H1 (cell line): ENCODE measurements at regions not wholly inside any gene's neighbourhood (a gene's known extent, or its start where the extent isn't known, plus 50 kb on each side); places are given as distances from the start of the nearest gene placed in this dataset.

Source experiments
- CTCF ChIA-PET: fragments of 300-600 bp; sonication (Branson Sonifier 250); formaldehyde crosslinking; loops from one replicate; lab custom pipeline; 2021; ENCODE audit not compliant: partially characterized antibody; lab: Charles Lee
- POLR2A ChIA-PET: fragments of 300-600 bp; sonication (Branson Sonifier 250); formaldehyde crosslinking; loops from one replicate; lab custom pipeline; 2021; ENCODE audit warnings: inconsistent platforms; ENCODE audit not compliant: partially characterized antibody; lab: Charles Lee
- DNase-seq, 2 experiments: peaks; one replicate each; pipeline versions ENCODE4 v3.0.0 to v3.0.0-alpha.2; 2010 to 2022; ENCODE audit warnings: low spot score in 2 of 2, low read depth in 1 of 2, mixed read lengths in 1 of 2
- FAIRE-seq: peaks from 2 replicates; lab custom pipeline; 2011; peaks lifted over from hg19 to GRCh38; lab: Jason Lieb, UNC
- H2AFZ ChIP-seq: 2 replicates; pipeline ENCODE4 v1.8.1; 2012; ENCODE audit warnings: low read length, inconsistent platforms
- H2AK5ac ChIP-seq: 2 replicates; pipeline ENCODE4 v1.6.1; 2013; ENCODE audit warnings: low read depth, low read length
- H2BK120ac ChIP-seq: replicated peaks from 2 replicates; pipeline ENCODE3; 2013; ENCODE audit warnings: low read depth, low read length, inconsistent platforms
- H2BK12ac ChIP-seq: 2 replicates; pipeline ENCODE4 v1.6.1; 2013; ENCODE audit warnings: low read depth, low read length
- H2BK15ac ChIP-seq: 2 replicates; pipeline ENCODE4 v1.6.1; 2013; ENCODE audit warnings: low read length
- H2BK20ac ChIP-seq: 2 replicates; pipeline ENCODE4 v1.6.1; 2013; ENCODE audit warnings: low read length
- H2BK5ac ChIP-seq: 2 replicates; pipeline ENCODE4 v1.6.1; 2013; ENCODE audit warnings: low read depth, low read length
- H3K14ac ChIP-seq: 2 replicates; pipeline ENCODE4 v1.6.1; 2013; ENCODE audit warnings: inconsistent platforms; ENCODE audit not compliant: insufficient read length
- H3K18ac ChIP-seq: 2 replicates; pipeline ENCODE4 v1.6.1; 2013; ENCODE audit warnings: low read length; ENCODE audit errors: extremely low read depth
- H3K23ac ChIP-seq: 2 replicates; pipeline ENCODE4 v1.6.1; 2013; ENCODE audit warnings: inconsistent platforms; ENCODE audit not compliant: insufficient read length
- H3K23me2 ChIP-seq: 2 replicates; pipeline ENCODE4 v1.6.1; 2013; ENCODE audit warnings: low read depth, low read length
- H3K27ac ChIP-seq: 2 replicates; pipeline ENCODE4 v1.6.1; 2011; ENCODE audit warnings: low read depth, low read length, inconsistent platforms
- H3K27me3 ChIP-seq, 4 experiments: replicated peaks in 1 of 4; 1 replicate in 1 of 4; 2 replicates in 3 of 4; pipeline versions ENCODE4 v1.6.1 to v1.8.1; 2011 to 2013; ENCODE audit warnings: low read length in 3 of 4, mild to moderate bottlenecking in 3 of 4, inconsistent platforms in 2 of 4, mixed read lengths in 2 of 4, moderate library complexity in 1 of 4; ENCODE audit not compliant: control insufficient read depth in 3 of 4, insufficient read depth in 3 of 4; ENCODE audit errors: extremely low read depth in 1 of 4
- H3K36me3 ChIP-seq, 4 experiments: 2 replicates each; pipeline versions ENCODE4 v1.6.1 to v1.8.1; 2011 to 2013; ENCODE audit warnings: mild to moderate bottlenecking in 4 of 4, low read length in 3 of 4, moderate library complexity in 2 of 4, control low read depth in 1 of 4, inconsistent platforms in 1 of 4; ENCODE audit not compliant: insufficient read depth in 4 of 4, control insufficient read depth in 2 of 4
- H3K4ac ChIP-seq: replicated peaks from 2 replicates; pipeline ENCODE3; 2013; ENCODE audit warnings: low read length, low read depth, mixed read lengths, inconsistent platforms; ENCODE audit not compliant: insufficient read length
- H3K4me1 ChIP-seq, 4 experiments: replicated peaks in 1 of 4; 1 replicate in 1 of 4; 2 replicates in 3 of 4; pipeline versions ENCODE4 v1.6.1 to v1.8.1; 2011 to 2013; ENCODE audit warnings: low read length in 3 of 4, inconsistent platforms in 2 of 4, mixed read lengths in 1 of 4; ENCODE audit not compliant: insufficient read depth in 4 of 4, control insufficient read depth in 3 of 4
- H3K4me2 ChIP-seq, 2 experiments: 2 replicates each; pipeline versions ENCODE4 v1.6.1 to v1.8.1; 2011 to 2013; ENCODE audit warnings: low read depth in 2 of 2, low read length in 2 of 2, control low read depth in 1 of 2, inconsistent platforms in 1 of 2, mild to moderate bottlenecking in 1 of 2; ENCODE audit not compliant: insufficient read depth in 1 of 2
- H3K4me3 ChIP-seq, 4 experiments: fragments of 200-600, 300-600 bp in 1 of 4; sonication (generic), shearing (Covaris generic), sonication (Bioruptor Twin) in 1 of 4; 2 replicates each; pipeline versions ENCODE4 v1.5.1 to v1.8.1; 2011 to 2016; ENCODE audit warnings: low read length in 4 of 4, low read depth in 3 of 4, control low read depth in 2 of 4, inconsistent platforms in 2 of 4, mild to moderate bottlenecking in 2 of 4, mixed read lengths in 1 of 4, moderate library complexity in 1 of 4; ENCODE audit not compliant: insufficient read depth in 2 of 4; ENCODE audit errors: extremely low read depth in 1 of 4
- H3K56ac ChIP-seq: replicated peaks from 2 replicates; pipeline ENCODE3; 2013; ENCODE audit warnings: low read depth, mild to moderate bottlenecking, mixed read lengths, low read length, inconsistent platforms; ENCODE audit not compliant: insufficient read length
- H3K79me1 ChIP-seq: 2 replicates; pipeline ENCODE4 v1.6.1; 2013; ENCODE audit warnings: low read depth, low read length, control low read depth
- H3K79me2 ChIP-seq, 2 experiments: 2 replicates each; pipeline versions ENCODE4 v1.6.1 to v1.8.1; 2012 to 2013; ENCODE audit warnings: low read length in 2 of 2, mild to moderate bottlenecking in 2 of 2, inconsistent platforms in 1 of 2; ENCODE audit not compliant: insufficient read depth in 2 of 2, control insufficient read depth in 1 of 2
- H3K9ac ChIP-seq, 4 experiments: replicated peaks in 1 of 4; 1 replicate in 1 of 4; 2 replicates in 3 of 4; pipeline versions ENCODE4 v1.6.1 to v1.8.1; 2011 to 2013; ENCODE audit warnings: low read depth in 3 of 4, low read length in 3 of 4, control low read depth in 2 of 4, mild to moderate bottlenecking in 2 of 4, moderate library complexity in 2 of 4, inconsistent platforms in 1 of 4; ENCODE audit errors: extremely low read depth in 1 of 4
- H3K9me3 ChIP-seq, 2 experiments: 2 replicates each; pipeline versions ENCODE4 v1.6.1 to v1.8.1; 2012 to 2013; ENCODE audit warnings: mild to moderate bottlenecking in 2 of 2, moderate library complexity in 2 of 2, control low read depth in 1 of 2, inconsistent platforms in 1 of 2, low read depth in 1 of 2, low read length in 1 of 2, mixed read lengths in 1 of 2; ENCODE audit not compliant: insufficient read depth in 2 of 2
- H4K20me1 ChIP-seq, 2 experiments: replicated peaks in 1 of 2; 2 replicates each; pipeline versions ENCODE3 to v1.8.1; 2011 to 2013; ENCODE audit warnings: inconsistent platforms in 2 of 2, low read length in 2 of 2, mild to moderate bottlenecking in 1 of 2; ENCODE audit not compliant: insufficient read depth in 2 of 2, control insufficient read depth in 1 of 2
- H4K5ac ChIP-seq: 2 replicates; pipeline ENCODE4 v1.6.1; 2013; ENCODE audit warnings: low read length, low read depth, mixed read lengths, inconsistent platforms; ENCODE audit not compliant: insufficient read length
- H4K8ac ChIP-seq: 2 replicates; pipeline ENCODE4 v1.8.0; 2013; ENCODE audit warnings: mild to moderate bottlenecking, moderate library complexity, low read length, inconsistent platforms; ENCODE audit not compliant: insufficient read depth; ENCODE audit errors: extremely low read depth
- H4K91ac ChIP-seq: replicated peaks from 2 replicates; pipeline ENCODE3; 2013; ENCODE audit warnings: low read length, mixed read lengths, inconsistent platforms; ENCODE audit not compliant: insufficient read length
- HDAC6 ChIP-seq: IDR thresholded peaks from one replicate; pipeline ENCODE4 v1.7.1; 2012; ENCODE audit warnings: low read depth, mild to moderate bottlenecking, inconsistent platforms, low read length, moderate library complexity
- POU5F1 ChIP-seq: IDR thresholded peaks from 2 replicates; pipeline ENCODE4 v1.6.1; 2011; ENCODE audit warnings: low read depth, mild to moderate bottlenecking, low read length, moderate library complexity
- WGBS, 2 experiments: shearing (Covaris generic) in 1 of 2; methylation state at CpG; one replicate each; pipeline versions ENCODE4 v1.1.6 to v1.1.7; 2013 to 2015; ENCODE audit warnings: low lambda C conversion rate in 2 of 2, mixed read lengths in 2 of 2, inconsistent platforms in 1 of 2, low coverage in 1 of 2, missing lambda C conversion rate in 1 of 2; ENCODE audit not compliant: insufficient replicate concordance in 2 of 2, insufficient coverage in 1 of 2, insufficient read length in 1 of 2; ENCODE audit errors: extremely low coverage in 1 of 2, missing lambda C conversion rate in 1 of 2; 5-methylcytosine and 5-hydroxymethylcytosine counted together

- Histone ChIP-seq H2BK20ac (no peak overlapping the region), H3K79me2 (no peaks in the 10 kb centered on the region), H4K91ac (no peak overlapping the region), H3K27ac (no peak overlapping the region), H3K18ac (peak overlapping the region; percentile 9; the same call in 1 of the 2 replicates), H3K4me2 (no peak overlapping the region), H3K4me1 (peaks cover 3 to 10% (median 7%) of the 10 kb centered on the region in 4 experiments; a peak in 6 of 7 replicates), H3K56ac (no peak overlapping the region)
- no peak for DNase-seq
- no peak for TF ChIP-seq HDAC6
- TF ChIP-seq POU5F1 = no peak
- TF ChIP-seq, all 59 proteins: peak for 0
- Histone ChIP-seq H3K9me3 (no peaks in the 10 kb centered on the region), H2BK12ac (no peak overlapping the region), H3K9ac (no peak overlapping the region), H2AK5ac (no peak overlapping the region), H3K14ac (no peak overlapping the region), H2BK5ac (no peak overlapping the region; the same call in 1 of the 2 replicates), H2AFZ (no peak overlapping the region; the same call in 1 of the 2 replicates), H4K8ac (peak overlapping the region; percentile 32; the same call in 1 of the 2 replicates), H2BK15ac (no peak overlapping the region), H3K4me3 (no peak overlapping the region), H2BK120ac (no peak overlapping the region), H4K5ac (no peak overlapping the region), H3K23me2 (no peaks in the 10 kb centered on the region), H3K27me3 (no peaks in the 10 kb centered on the region; a peak in 1 of 7 replicates), H3K4ac (no peak overlapping the region), H3K23ac (no peak overlapping the region), H3K36me3 (no peaks in the 10 kb centered on the region), H4K20me1 (no peaks in the 10 kb centered on the region), H3K79me1 (no peaks in the 10 kb centered on the region)
- CTCF ChIA-PET = interaction anchor here (0.6 to 1.6 kb wide), 5 partner anchors 8 to 640 kb away, joined by 4 to 6 read pairs (median 5); no protein-coding TSS in a partner anchor
- no peak for FAIRE-seq
- POLR2A ChIA-PET = interaction anchor here (1.4 kb wide), 1 partner anchor 29 kb away, joined by 4 read pairs; no protein-coding TSS in a partner anchor
- WGBS, 2 experiments = 92% methylated on average over 13 of the region's 13 CpGs; no CpG with 5 or more reads in 1 of the 2 experiments
Measured at GRCh38 chr2:100198461-100199230, 56.3 kb upstream of the AFF3 start.
